Suprapubic skin (tissue), 4 donors: ENCODE measurements at regions not wholly inside any gene's neighbourhood (a gene's known extent, or its start where the extent isn't known, plus 50 kb on each side); places are given as distances from the start of the nearest gene placed in this dataset.

Experiments
- DNase-seq, 2 donors: peaks; one replicate each; pipeline ENCODE4 v3.0.0-alpha.2; 2019; ENCODE audit warnings: low spot score in 2 of 2
- H3K27ac ChIP-seq: fragments of 200-600 bp; sonication (generic); one replicate; pipeline ENCODE4 v1.5.1; 2019
- H3K27me3 ChIP-seq: fragments of 200-600 bp; sonication (generic); one replicate; pipeline ENCODE4 v1.5.1; 2019
- H3K36me3 ChIP-seq: fragments of 200-600 bp; sonication (generic); one replicate; pipeline ENCODE4 v1.5.1; 2019
- H3K4me1 ChIP-seq: fragments of 200-600 bp; sonication (generic); one replicate; pipeline ENCODE4 v1.5.1; 2019
- H3K4me3 ChIP-seq: fragments of 200-600 bp; sonication (generic); one replicate; pipeline ENCODE4 v1.5.1; 2019; ENCODE audit warnings: mild to moderate bottlenecking
- H3K9me3 ChIP-seq: fragments of 200-600 bp; sonication (generic); one replicate; pipeline ENCODE4 v1.5.1; 2019
- CTCF ChIP-seq, 2 donors: fragments of 200-600 bp in 1 of 2; fragments of 450-650 bp in 1 of 2; sonication (generic) in 1 of 2; IDR thresholded peaks; one replicate each; pipeline ENCODE4 v1.5.1; 2016 to 2019; ENCODE audit warnings: antibody characterized with exemption in 2 of 2, mild to moderate bottlenecking in 1 of 2, moderate library complexity in 1 of 2
- EP300 ChIP-seq: sonication (generic); formaldehyde crosslinking; IDR thresholded peaks from one replicate; pipeline ENCODE4 v1.6.1; 2017; ENCODE audit warnings: antibody characterized with exemption
- POLR2A ChIP-seq, 2 donors: fragments of 450-650 bp; IDR thresholded peaks; one replicate each; pipeline ENCODE4 v1.6.1; 2017; ENCODE audit warnings: antibody characterized with exemption in 2 of 2, mild to moderate bottlenecking in 2 of 2, moderate library complexity in 2 of 2
- POLR2AphosphoS5 ChIP-seq, 3 donors: sonication (generic); formaldehyde crosslinking; IDR thresholded peaks; one replicate each; pipeline ENCODE4 v1.6.1; 2017; ENCODE audit warnings: antibody characterized with exemption in 3 of 3
- WGBS: methylation state at CpG from one replicate; pipeline ENCODE4 v1.1.5; 2018; 5-methylcytosine and 5-hydroxymethylcytosine counted together

- WGBS: 21% methylated on average over 1 of the region's 1 CpG
- no peaks in the 10 kb centered on the region for H3K27me3 ChIP-seq
- TF ChIP-seq EP300 (no peak), POLR2A (IDR thresholded peaks at IDR 0.05) (no peak)
- H3K4me1 ChIP-seq: no peaks in the 10 kb centered on the region
- DNase-seq: no peak
- H3K36me3 ChIP-seq: no peaks in the 10 kb centered on the region
- H3K4me3 ChIP-seq: no peak overlapping the region
- no peak overlapping the region for H3K27ac ChIP-seq
- H3K9me3 ChIP-seq: peaks cover 3% of the 10 kb centered on the region
Observed at GRCh38 chr4:160969925-160970324, 1193.9 kb downstream of the FSTL5 start.

GRCh38 chr4:160980091-160980490 is 1183.7 kb downstream of the FSTL5 start:
- Histone ChIP-seq H3K27me3 (no peaks in the 10 kb centered on the region), H3K4me3 (no peak overlapping the region), H3K9me3 (no peaks in the 10 kb centered on the region), H3K36me3 (no peaks in the 10 kb centered on the region), H3K4me1 (no peaks in the 10 kb centered on the region), H3K27ac (no peak overlapping the region)
- DNase-seq: no peak
- TF ChIP-seq POLR2AphosphoS5 (IDR thresholded peaks at IDR 0.05) (no peak), CTCF (IDR thresholded peaks at IDR 0.05) (no peak), POLR2A (IDR thresholded peaks at IDR 0.05) (no peak), EP300 (no peak)
- WGBS: 92% methylated on average over 3 of the region's 3 CpGs

DNA sequence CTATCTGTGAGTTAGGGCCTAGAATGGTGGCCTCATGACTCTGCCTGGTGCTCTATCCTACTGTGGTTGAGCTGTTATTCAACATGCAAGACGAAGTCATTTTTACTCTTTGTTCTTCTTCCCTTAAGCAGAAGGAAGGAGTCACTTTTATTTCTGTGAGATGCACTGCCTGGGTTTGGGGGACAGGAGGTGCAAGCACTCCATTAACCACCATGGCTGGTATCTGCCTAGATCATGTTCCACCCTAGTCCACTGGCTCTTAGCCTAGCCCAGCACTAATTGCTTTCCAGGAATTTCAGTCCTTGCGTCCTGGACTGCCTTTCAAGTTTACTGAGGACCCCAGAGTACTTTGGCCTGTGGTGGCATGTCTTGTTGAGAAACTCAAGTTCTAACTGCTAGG is 1182.7 kb downstream of the FSTL5 start:
- H3K4me1 ChIP-seq: no peaks in the 10 kb centered on the region
- TF ChIP-seq CTCF (IDR thresholded peaks at IDR 0.05) (no peak), EP300 (no peak), POLR2AphosphoS5 (IDR thresholded peaks at IDR 0.05) (no peak), POLR2A (IDR thresholded peaks at IDR 0.05) (no peak)
- WGBS: 81% methylated on average over 2 of the region's 2 CpGs
- H3K36me3 ChIP-seq: no peaks in the 10 kb centered on the region
- no peak overlapping the region for H3K4me3 ChIP-seq
- DNase-seq: no peak
- no peak overlapping the region for H3K27ac ChIP-seq
- no peaks in the 10 kb centered on the region for H3K9me3 ChIP-seq
- H3K27me3 ChIP-seq: no peaks in the 10 kb centered on the region

- TF ChIP-seq EP300 (no peak), POLR2AphosphoS5 (IDR thresholded peaks at IDR 0.05) (no peak), CTCF (IDR thresholded peaks at IDR 0.05) (no peak), POLR2A (IDR thresholded peaks at IDR 0.05) (no peak)
- H3K4me3 ChIP-seq: no peak overlapping the region
- no peaks in the 10 kb centered on the region for H3K9me3 ChIP-seq
- H3K36me3 ChIP-seq: no peaks in the 10 kb centered on the region
- no peak overlapping the region for H3K27ac ChIP-seq
- no peak for DNase-seq
- H3K4me1 ChIP-seq: no peaks in the 10 kb centered on the region
- WGBS: 90% methylated on average over 9 of the region's 9 CpGs
- no peaks in the 10 kb centered on the region for H3K27me3 ChIP-seq
Observed at GRCh38 chr4:160983035-160983434, 1180.8 kb downstream of the FSTL5 start.

- Histone ChIP-seq H3K27ac (no peak overlapping the region), H3K9me3 (no peaks in the 10 kb centered on the region), H3K4me3 (no peak overlapping the region), H3K4me1 (no peaks in the 10 kb centered on the region), H3K27me3 (no peaks in the 10 kb centered on the region), H3K36me3 (no peaks in the 10 kb centered on the region)
- no peak for DNase-seq
- WGBS: 97% methylated on average over 8 of the region's 8 CpGs
- TF ChIP-seq CTCF (IDR thresholded peaks at IDR 0.05) (no peak), POLR2AphosphoS5 (IDR thresholded peaks at IDR 0.05) (no peak), EP300 (no peak), POLR2A (IDR thresholded peaks at IDR 0.05) (no peak)
Observed at GRCh38 chr4:161002386-161002785, 1161.4 kb downstream of the FSTL5 start.

- Histone ChIP-seq H3K36me3 (no peaks in the 10 kb centered on the region), H3K9me3 (no peaks in the 10 kb centered on the region), H3K4me1 (no peaks in the 10 kb centered on the region), H3K4me3 (no peak overlapping the region), H3K27ac (no peak overlapping the region), H3K27me3 (no peaks in the 10 kb centered on the region)
- DNase-seq: no peak
- TF ChIP-seq POLR2A (IDR thresholded peaks at IDR 0.05) (no peak), CTCF (IDR thresholded peaks at IDR 0.05) (no peak)
- over 99% methylated on average over 8 of the region's 16 CpGs for WGBS
Observed at GRCh38 chr4:161003418-161004057, 1160.3 kb downstream of the FSTL5 start.
